ENCODE measurements at regions not wholly inside any gene's neighbourhood (a gene's known extent, or its start where the extent isn't known, plus 50 kb on each side); places are given as distances from the start of the nearest gene placed in this dataset.

GRCh38 chr14:21891921-21892320 is 218.3 kb upstream of the OR4E1 start:
- TF ChIP-seq CTCF (IDR thresholded peaks at IDR 0.05; ENCODE audit: insufficient read depth, low read length), result no peak
- no peak for TF ChIP-seq POLR2AphosphoS5 (IDR thresholded peaks at IDR 0.05; ENCODE audit: low read depth)
- no peak for TF ChIP-seq GABPA (IDR thresholded peaks at IDR 0.05; ENCODE audit: low read depth)
- TF ChIP-seq REST (IDR thresholded peaks at IDR 0.05; ENCODE audit: insufficient replicate concordance, low read depth), result no peak
- TF ChIP-seq SPI1 (IDR thresholded peaks at IDR 0.05; ENCODE audit: borderline replicate concordance, low read depth), result no peak
